Right atrium auricular region (tissue), 2 donors: ENCODE measurements at regions not wholly inside any gene's neighbourhood (a gene's known extent, or its start where the extent isn't known, plus 50 kb on each side); places are given as distances from the start of the nearest gene placed in this dataset.
A peak's percentile ranks its signal among the peaks of the same experiment; 100 is the strongest.
"Not testable (repeated sequence)": the region's sequence is repeated elsewhere in the genome, so short reads cannot be mapped to it uniquely, and the experiment has no call there.

Experiments
- DNase-seq: peaks from one replicate; pipeline ENCODE4 v3.0.0-alpha.2; 2019; ENCODE audit warnings: low spot score
- H3K27ac ChIP-seq, 2 donors: fragments of 200-600 bp; sonication (generic); 1 replicate in 1 of 2; 2 replicates in 1 of 2; pipeline ENCODE4 v1.5.1; 2016 to 2019
- H3K27me3 ChIP-seq, 2 donors: fragments of 200-600 bp; sonication (generic); one replicate each; pipeline versions ENCODE4 v1.5.1 to v1.6.0; 2017 to 2019
- H3K36me3 ChIP-seq: fragments of 200-600 bp; sonication (generic); one replicate; pipeline ENCODE4 v1.5.1; 2016
- H3K4me1 ChIP-seq, 2 donors: fragments of 200-600 bp; sonication (generic); one replicate each; pipeline versions ENCODE4 v1.5.1 to v1.6.0; 2017 to 2019
- H3K4me3 ChIP-seq, 2 donors: fragments of 200-600 bp; sonication (generic); 1 replicate in 1 of 2; 2 replicates in 1 of 2; pipeline ENCODE4 v1.5.1; 2017 to 2019; ENCODE audit warnings: mild to moderate bottlenecking in 1 of 2, moderate library complexity in 1 of 2
- H3K9me3 ChIP-seq, 2 donors: fragments of 200-600 bp; sonication (generic); one replicate each; pipeline ENCODE4 v1.5.1; 2019
- CTCF ChIP-seq, 2 donors: fragments of 200-600 bp; sonication (generic); IDR thresholded peaks; one replicate each; pipeline ENCODE4 v1.5.1; 2019; ENCODE audit warnings: antibody characterized with exemption in 2 of 2

GRCh38 chr15:98347866-98348265 is 300.5 kb upstream of the IGF1R start:
- no peak overlapping the region for H3K4me3 ChIP-seq
- DNase-seq = peak; percentile 54
- no peaks in the 10 kb centered on the region for H3K36me3 ChIP-seq
- H3K27me3 ChIP-seq = no peaks in the 10 kb centered on the region
- no peaks in the 10 kb centered on the region for H3K4me1 ChIP-seq
- H3K27ac ChIP-seq = no peak overlapping the region
- no peak for TF ChIP-seq CTCF (IDR thresholded peaks at IDR 0.05)
- H3K9me3 ChIP-seq = no peaks in the 10 kb centered on the region

- no peak for TF ChIP-seq CTCF (IDR thresholded peaks at IDR 0.05)
- Histone ChIP-seq H3K9me3 (no peaks in the 10 kb centered on the region), H3K27ac (no peak overlapping the region), H3K36me3 (no peaks in the 10 kb centered on the region), H3K27me3 (no peaks in the 10 kb centered on the region), H3K4me3 (no peak overlapping the region), H3K4me1 (no peaks in the 10 kb centered on the region)
- no peak for DNase-seq
Observed at GRCh38 chr15:98350276-98350675, 298.1 kb upstream of the IGF1R start.

GRCh38 chr15:98358274-98358673 is 290.1 kb upstream of the IGF1R start:
- not testable (repeated sequence) for H3K4me1 ChIP-seq, H3K4me3 ChIP-seq, DNase-seq, H3K36me3 ChIP-seq, H3K27ac ChIP-seq, H3K9me3 ChIP-seq, H3K27me3 ChIP-seq

- H3K4me3 ChIP-seq = no peak overlapping the region
- H3K9me3 ChIP-seq = no peaks in the 10 kb centered on the region
- H3K27ac ChIP-seq = no peak overlapping the region
- H3K36me3 ChIP-seq = no peaks in the 10 kb centered on the region
- H3K4me1 ChIP-seq = no peaks in the 10 kb centered on the region
- H3K27me3 ChIP-seq = no peaks in the 10 kb centered on the region
- no peak for DNase-seq
- TF ChIP-seq CTCF (IDR thresholded peaks at IDR 0.05) = no peak
Observed at GRCh38 chr15:98358971-98359370, 289.4 kb upstream of the IGF1R start.

GRCh38 chr15:98363416-98363815 is 284.9 kb upstream of the IGF1R start:
- Histone ChIP-seq H3K27me3 (no peaks in the 10 kb centered on the region), H3K27ac (no peak overlapping the region), H3K36me3 (no peaks in the 10 kb centered on the region), H3K4me3 (no peak overlapping the region), H3K4me1 (no peaks in the 10 kb centered on the region), H3K9me3 (no peaks in the 10 kb centered on the region)
- no peak for TF ChIP-seq CTCF (IDR thresholded peaks at IDR 0.05)
- DNase-seq = no peak

GRCh38 chr15:98363955-98364354 is 284.4 kb upstream of the IGF1R start:
- Histone ChIP-seq H3K27me3 (no peaks in the 10 kb centered on the region), H3K36me3 (no peaks in the 10 kb centered on the region), H3K9me3 (no peaks in the 10 kb centered on the region), H3K4me1 (no peaks in the 10 kb centered on the region), H3K4me3 (no peak overlapping the region), H3K27ac (no peak overlapping the region)
- TF ChIP-seq CTCF (IDR thresholded peaks at IDR 0.05) = no peak
- DNase-seq = no peak
